ENCODE measurements at regions not wholly inside any gene's neighbourhood (a gene's known extent, or its start where the extent isn't known, plus 50 kb on each side); places are given as distances from the start of the nearest gene placed in this dataset.

- CTCF ChIA-PET: no interaction called here
- no peak for TF ChIP-seq TCF7L2 (IDR thresholded peaks at IDR 0.05; ENCODE audit: low read depth, low read length)
- TF ChIP-seq REST (IDR thresholded peaks at IDR 0.05; ENCODE audit: insufficient read depth in 1 of 2, low read depth in 2 of 2, low read length in 1 of 2): no peak
- no peak for TF ChIP-seq SIN3A (IDR thresholded peaks at IDR 0.05; ENCODE audit: borderline replicate concordance, insufficient read depth, low read depth, low read length)
- Histone ChIP-seq H3K36me3 (ENCODE audit: control insufficient read depth, insufficient read depth, low read length) (no peaks in the 10 kb centered on the region), H3K27me3 (ENCODE audit: control insufficient read depth, insufficient read depth, low read length) (no peaks in the 10 kb centered on the region), H3K4me3 (ENCODE audit: low read depth in 2 of 2, low read length in 2 of 2) (no peak overlapping the region), H3K4me1 (ENCODE audit: control insufficient read depth, insufficient read depth, low read length) (no peaks in the 10 kb centered on the region), H3K27ac (ENCODE audit: low read length) (no peak overlapping the region), H3K9me3 (ENCODE audit: control insufficient read depth, insufficient read depth, low read depth, low read length) (no peaks in the 10 kb centered on the region)
- BruUV-seq (replicated peaks): no TSS peak
- in situ Hi-C loops (cut with HindIII; ENCODE audit: low pct_unique_long_range_greater_than_20kb, low sequenced_read_pairs) (no loop called here), intact Hi-C loops (cut with micrococcal nuclease; ENCODE audit: unreplicated experiment) (no loop called here)
- POLR2A ChIA-PET: no interaction called here
- DNase-seq (ENCODE audit: low read depth, low spot score) (no peak), ATAC-seq (no peak)
Measured at GRCh38 chr2:157046396-157046795, 211.1 kb upstream of the GALNT5 start.

GRCh38 chr2:157052685-157053224 lies 204.8 kb upstream of the GALNT5 start:
- CTCF ChIA-PET: no interaction called here
- H3K36me3 ChIP-seq (ENCODE audit: control insufficient read depth, insufficient read depth, low read length): no peaks in the 10 kb centered on the region
- no peak overlapping the region for H3K27ac ChIP-seq (ENCODE audit: low read length)
- no TSS peak for BruUV-seq (replicated peaks)
- DNase-seq (ENCODE audit: low read depth, low spot score) (no peak), ATAC-seq (no peak)
- POLR2A ChIA-PET: no interaction called here
- in situ Hi-C loops (cut with HindIII; ENCODE audit: low pct_unique_long_range_greater_than_20kb, low sequenced_read_pairs) (no loop called here), intact Hi-C loops (cut with micrococcal nuclease; ENCODE audit: unreplicated experiment) (loop anchor here (10.0 kb wide), 1 partner anchor 1678 kb away; no protein-coding TSS in a partner anchor)
- H3K4me1 ChIP-seq (ENCODE audit: control insufficient read depth, insufficient read depth, low read length): no peaks in the 10 kb centered on the region
- no peaks in the 10 kb centered on the region for H3K27me3 ChIP-seq (ENCODE audit: control insufficient read depth, insufficient read depth, low read length)
- H3K4me3 ChIP-seq (ENCODE audit: low read depth in 2 of 2, low read length in 2 of 2): no peak overlapping the region
- TF ChIP-seq TCF7L2 (IDR thresholded peaks at IDR 0.05; ENCODE audit: low read depth, low read length): no peak
- no peak for TF ChIP-seq REST (IDR thresholded peaks at IDR 0.05; ENCODE audit: insufficient read depth in 1 of 2, low read depth in 2 of 2, low read length in 1 of 2)
- no peak for TF ChIP-seq CTCF (IDR thresholded peaks at IDR 0.05)
- no peak for TF ChIP-seq POLR2AphosphoS5 (IDR thresholded peaks at IDR 0.05; ENCODE audit: low read depth, low read length)
- no peak for TF ChIP-seq SIN3A (IDR thresholded peaks at IDR 0.05; ENCODE audit: borderline replicate concordance, insufficient read depth, low read depth, low read length)
- no peaks in the 10 kb centered on the region for H3K9me3 ChIP-seq (ENCODE audit: control insufficient read depth, insufficient read depth, low read depth, low read length)
